Fibroblast of skin of abdomen (primary cell): ENCODE measurements at regions not wholly inside any gene's neighbourhood (a gene's known extent, or its start where the extent isn't known, plus 50 kb on each side); places are given as distances from the start of the nearest gene placed in this dataset.
"Not testable (repeated sequence)": the region's sequence is repeated elsewhere in the genome, so short reads cannot be mapped to it uniquely, and the experiment has no call there.

ENCODE experiments used
- DNase-seq: peaks from one replicate; pipeline ENCODE4 v3.0.0-alpha.2; 2013

DNA sequence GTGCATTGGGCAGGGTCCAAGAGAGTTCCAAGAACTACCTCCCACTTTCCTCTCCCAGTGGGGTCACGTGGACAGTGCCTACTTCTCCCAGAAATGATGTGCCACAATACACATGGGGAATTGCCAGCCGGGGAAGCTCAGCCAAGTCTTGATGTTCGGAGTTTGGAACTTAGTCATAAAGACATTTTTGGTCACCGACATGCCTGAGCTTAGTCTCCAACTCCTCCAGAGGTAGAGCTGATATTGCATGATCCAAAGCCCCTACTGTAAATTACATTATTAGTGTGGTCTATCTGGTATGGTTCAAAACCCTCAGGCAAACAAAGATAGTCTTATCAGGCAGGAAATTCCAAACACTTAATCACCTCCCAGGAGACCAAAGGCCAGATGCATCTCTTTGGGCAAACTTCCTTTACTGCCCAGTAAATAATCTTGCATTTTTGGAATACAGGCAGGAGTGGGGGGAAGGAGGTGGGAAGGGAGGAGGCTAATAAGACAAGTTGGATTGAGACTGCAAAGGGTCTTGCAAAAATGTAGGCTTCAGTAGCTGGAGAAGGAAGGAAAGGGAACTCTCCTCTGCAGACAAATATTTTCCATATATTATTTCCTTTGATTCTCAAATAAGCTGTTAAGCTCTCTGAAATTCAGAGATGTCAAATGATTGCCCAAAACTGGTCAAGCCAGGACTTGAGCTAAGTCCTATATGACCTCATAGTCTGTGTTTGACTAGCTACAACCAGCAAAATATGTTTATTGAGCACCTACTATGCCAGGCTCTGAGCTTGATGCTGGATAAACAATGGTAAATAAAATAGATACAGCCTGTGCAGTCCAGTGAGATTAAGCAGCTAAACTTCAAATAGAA lies 99.4 kb downstream of the DRD1 start:
- peak; percentile 46 for DNase-seq

DNA sequence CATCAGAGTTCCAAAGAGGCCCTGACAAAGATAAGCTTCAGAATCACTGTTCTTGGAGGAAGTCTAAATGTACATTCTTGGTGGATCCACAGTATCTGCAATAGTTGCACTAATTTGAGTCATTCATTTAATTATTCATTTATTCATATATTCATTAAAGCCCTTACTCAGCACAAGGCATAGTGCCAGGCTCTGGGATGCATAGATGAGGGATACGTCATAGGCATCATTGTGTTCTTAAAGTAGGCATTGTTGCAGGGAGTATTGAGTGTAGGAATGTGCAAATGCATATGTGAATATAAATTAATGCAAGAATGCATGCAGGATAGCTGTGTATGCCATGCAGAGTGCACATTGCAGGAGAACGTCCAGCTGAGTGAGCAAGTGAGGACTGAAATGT lies 100.7 kb downstream of the DRD1 start:
- DNase-seq: peak; percentile 16

GRCh38 chr5:175340180-175340579 lies 103.8 kb downstream of the DRD1 start:
- no peak for DNase-seq

DNA sequence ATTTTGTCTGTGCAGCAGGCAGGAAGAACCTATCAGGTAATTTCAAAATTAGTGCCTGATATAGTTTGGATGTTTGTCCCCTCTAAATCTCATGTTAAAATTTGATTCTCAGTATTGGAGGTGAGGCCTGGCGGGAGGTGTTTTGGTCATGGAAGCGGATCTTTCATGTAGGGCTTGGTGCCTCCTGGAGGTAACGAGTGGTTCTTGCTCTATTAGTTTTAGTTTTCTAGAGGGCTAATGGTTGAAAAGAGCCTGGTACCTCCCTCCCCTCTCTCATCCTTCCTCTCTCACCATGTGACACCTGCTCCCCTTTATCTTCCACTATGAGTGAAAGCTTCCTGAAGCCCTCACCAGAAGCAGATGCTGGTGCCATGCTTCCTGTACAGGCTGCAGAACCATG lies 106.3 kb downstream of the DRD1 start:
- no peak for DNase-seq

DNA sequence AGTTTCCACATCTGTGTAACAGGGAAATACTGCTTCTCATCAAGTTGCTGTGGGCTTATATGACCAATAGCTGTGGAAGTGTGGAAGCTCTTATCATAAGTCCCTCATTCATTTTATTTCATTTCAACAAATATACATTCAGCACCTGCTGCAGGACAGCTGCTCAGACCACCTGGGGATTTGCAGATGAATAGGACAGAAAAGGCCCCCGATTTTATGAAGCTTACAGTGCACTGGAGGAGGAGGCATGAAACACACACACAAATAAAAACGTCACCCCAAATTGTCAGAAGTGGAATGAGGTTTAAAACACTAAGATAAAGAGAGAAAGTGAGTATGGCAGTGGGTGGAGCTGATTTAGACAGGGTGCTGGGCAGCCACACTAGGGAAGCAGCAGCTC lies 107.2 kb downstream of the DRD1 start:
- no peak for DNase-seq

DNA sequence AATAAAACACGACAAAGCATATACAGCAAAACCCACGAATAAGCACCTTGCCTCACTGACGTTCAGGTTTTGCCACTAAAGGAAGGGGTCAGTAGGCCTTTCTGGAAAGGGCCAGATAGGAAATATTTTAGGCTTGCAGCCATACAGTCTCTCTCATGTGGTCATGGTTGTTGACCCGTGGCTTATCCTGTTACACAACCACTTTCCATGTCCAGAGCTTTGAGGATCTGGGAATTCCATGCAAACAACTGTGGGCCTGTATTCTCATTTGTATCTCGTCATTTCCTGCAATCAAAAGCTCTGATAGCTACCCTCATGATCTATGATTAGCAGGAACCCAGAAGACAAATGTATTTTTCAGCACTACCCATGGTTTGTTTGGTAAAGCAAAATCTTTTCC lies 108.3 kb downstream of the DRD1 start:
- no peak for DNase-seq

DNA sequence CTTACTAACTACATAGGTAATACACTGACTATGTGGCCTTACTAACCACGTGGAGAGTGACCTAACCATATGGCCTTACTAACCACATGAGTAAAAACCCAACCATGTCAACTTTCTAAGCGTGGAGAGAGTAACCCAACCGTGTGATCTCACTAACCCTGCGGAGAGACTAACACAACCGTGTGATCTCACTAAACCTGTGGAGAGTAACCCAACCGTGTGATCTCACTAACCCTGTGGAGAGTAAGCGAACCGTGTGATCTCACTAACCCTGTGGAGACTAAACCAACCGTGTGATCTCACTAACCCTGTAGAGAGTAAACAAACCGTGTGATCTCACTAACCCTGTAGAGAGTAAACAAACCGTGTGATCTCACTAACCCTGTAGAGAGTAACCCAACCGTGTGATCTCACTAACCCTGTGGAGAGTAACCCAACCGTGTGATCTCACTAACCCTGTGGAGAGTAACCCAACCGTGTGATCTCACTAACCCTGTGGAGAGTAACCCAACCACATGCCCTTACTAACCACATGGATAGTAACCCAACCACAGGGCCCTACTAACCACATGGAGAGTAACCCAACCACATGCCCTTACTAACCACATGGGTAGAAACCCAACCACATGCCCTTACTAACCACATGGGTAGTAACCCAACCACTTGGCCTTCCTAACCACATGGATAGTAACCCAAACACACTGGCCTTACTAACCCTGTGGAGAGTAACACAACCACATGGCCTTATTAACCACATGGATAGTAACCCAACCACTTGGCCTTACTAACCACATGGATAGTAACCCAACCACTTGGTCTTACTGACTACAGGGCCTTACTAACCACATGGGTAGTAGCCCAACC lies 112.6 kb downstream of the DRD1 start:
- not testable (repeated sequence) for DNase-seq

GRCh38 chr5:175329976-175330375 lies 114.0 kb downstream of the DRD1 start:
- DNase-seq: no peak

- no peak for DNase-seq
These were observed 115.3 kb downstream of the DRD1 start for GRCh38 chr5:175328687-175329086.

DNA sequence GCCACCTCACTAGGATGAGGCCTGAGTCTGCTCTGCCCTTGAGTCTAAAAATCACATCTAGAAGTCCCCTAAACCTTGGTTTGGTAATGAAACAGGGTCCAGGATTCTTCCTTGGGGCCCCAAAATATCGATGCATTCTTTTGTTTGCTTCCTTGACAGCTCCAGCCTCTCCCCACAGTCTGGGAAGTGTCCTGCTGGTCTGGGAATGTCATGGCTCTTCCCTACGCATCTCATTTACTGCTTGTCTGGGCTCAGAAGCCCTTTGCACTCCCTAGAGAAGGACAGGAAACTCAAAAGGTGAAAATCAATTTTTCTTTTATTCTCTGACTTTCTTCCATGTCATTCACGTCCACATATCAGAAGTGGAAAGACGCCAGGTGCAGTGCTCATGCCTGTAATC lies 115.8 kb downstream of the DRD1 start:
- DNase-seq: no peak

- DNase-seq: peak; percentile 5
These were observed 118.3 kb downstream of the DRD1 start for GRCh38 chr5:175325681-175326080.

DNA sequence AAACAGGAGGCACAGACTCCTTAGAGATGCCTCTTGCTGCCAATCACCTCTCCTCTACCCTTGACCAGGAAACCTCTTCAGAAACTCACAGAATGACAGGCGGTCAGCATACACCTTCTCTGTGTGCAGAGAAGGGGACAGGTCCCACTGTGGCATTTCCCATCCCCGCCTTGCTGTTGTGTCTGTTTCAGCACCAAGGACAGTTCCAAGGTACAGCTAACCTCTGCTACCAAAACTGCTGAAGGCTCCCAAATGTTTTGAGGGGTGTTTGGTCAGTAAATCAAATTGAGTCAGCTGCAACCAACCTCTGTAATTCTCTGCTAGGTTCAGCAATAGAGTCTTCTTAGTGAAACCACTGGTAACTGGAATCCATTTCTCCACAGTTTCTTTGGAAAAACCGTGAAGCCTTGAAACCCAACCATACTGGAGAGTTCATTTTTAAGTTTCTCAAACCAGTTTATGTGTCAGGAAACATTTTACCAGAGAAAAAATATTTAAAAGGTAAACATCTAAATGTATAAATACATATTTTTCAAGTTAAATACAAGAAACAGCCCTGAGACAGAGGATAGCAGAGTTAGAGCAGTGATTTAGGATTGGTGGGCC lies 122.0 kb downstream of the DRD1 start:
- DNase-seq: peak; percentile 17

DNA sequence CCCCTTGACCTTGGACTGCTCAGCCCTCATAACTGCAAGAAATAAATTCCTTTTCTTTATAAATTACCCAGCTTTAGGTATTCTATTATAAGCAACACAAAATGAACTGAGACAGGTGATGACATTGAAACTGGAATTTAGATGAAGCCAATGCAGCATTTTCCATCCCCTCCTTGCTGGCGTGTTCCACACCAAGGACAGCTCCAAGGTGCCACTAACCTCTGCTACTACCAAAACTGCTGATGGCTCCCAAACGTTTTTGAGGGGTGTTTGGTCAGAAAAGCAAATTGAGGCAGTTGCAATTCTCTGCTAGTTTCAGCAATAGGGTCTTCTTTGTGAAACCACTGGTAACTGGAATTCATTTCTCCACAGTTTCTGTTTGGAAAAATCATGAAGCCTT lies 124.8 kb downstream of the DRD1 start:
- no peak for DNase-seq

DNA sequence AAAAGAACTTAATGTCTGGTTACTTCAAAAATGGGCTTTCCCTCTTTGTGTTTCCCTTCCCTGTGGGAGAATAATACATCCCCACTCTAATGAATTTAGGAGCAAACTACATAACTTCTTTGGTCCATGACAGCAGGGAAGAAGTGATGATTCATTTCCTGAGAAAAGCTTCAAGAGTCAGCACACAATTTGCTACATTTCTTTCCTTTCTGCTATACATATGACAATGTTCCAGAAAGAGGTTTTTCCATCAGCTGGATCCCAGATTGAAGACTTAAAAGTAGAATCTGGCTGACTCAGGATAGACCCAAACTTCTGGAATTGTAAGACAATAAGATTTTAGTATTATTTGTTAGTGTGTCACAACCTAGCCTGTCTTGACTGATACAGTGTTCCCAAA lies 126.1 kb downstream of the DRD1 start:
- no peak for DNase-seq

- no peak for DNase-seq
These were observed 134.7 kb downstream of the DRD1 start for GRCh38 chr5:175309218-175309810.

DNA sequence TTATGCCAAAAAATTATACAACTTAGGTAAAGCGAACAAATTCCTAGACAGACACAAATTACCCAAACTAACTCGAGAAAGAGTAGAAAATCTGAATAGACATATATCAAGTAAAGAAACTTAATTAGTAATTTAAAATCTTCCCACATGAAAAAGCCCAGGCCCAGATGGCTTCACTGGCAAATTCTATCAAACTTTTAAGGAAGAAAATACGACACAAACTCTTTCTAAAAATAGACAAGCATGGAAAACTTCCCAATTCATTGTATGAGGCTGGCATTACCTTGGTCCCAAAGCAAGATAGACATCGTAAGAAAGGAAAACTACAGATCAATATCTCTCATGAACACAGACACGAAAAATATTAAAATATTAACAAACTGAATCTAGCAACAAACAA lies 135.3 kb downstream of the DRD1 start:
- DNase-seq: no peak

DNA sequence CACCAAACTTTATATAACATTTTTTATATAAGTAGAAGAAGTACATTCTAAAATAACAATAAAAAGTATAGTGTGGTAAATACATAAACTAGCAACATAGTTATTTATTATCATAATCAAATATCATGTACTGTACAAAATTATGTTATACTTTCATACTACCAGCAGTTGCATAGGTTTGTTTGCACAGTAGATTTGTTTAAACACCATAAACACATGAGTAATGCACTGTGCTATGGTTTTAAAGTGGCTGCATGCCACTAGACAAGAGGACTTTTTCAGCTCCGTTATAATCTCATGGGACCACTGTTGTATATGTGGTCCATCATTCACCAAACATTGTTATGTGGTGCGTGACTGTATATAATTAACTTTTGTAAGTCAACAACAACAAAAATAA lies 137.6 kb downstream of the DRD1 start:
- DNase-seq: no peak

DNA sequence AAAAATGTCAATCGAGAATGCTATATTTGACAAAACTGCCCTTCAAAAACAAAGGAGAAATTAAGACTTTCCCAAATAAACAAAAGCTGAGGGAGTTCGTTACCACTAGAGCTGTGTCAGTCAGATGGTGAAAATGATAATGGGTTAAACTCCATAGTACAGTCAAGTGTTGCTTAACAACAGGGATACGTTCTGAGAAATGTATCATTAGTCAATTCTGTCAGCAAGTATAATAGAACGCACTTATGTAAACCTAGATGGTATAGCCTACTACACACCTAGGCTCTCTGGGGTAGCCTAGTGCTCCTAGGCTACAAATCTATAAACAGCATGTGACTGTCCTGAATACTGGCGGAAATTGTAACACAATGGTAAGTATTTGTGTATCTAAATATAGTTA lies 138.7 kb downstream of the DRD1 start:
- DNase-seq: no peak

DNA sequence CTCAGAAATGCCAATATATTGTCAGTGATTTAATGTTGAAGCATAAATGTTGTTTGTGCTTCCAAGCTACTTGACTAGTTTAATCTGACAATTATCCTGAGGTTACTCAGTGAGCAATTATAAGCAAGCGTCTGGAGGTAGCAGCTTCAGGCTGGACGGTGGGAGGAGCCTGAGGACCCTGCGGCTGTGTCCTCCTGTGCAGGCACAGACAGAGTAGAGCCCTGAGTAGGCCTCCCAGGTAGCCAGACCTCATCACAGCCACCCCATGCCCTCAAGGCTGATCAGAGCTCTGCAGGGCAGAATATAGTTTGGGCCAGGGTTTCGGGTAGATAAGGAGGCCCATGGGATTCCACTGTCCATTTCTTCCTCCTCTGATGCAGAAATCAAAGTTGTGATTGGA lies 153.6 kb downstream of the DRD1 start:
- DNase-seq: no peak

GRCh38 chr5:175288048-175288621 lies 155.8 kb downstream of the DRD1 start:
- DNase-seq: peak; percentile 85

- no peak for DNase-seq
These were observed 157.0 kb downstream of the DRD1 start for GRCh38 chr5:175286981-175287380.

- peak; percentile 83 for DNase-seq
These were observed 158.7 kb downstream of the DRD1 start for GRCh38 chr5:175285261-175285660.

GRCh38 chr5:175284806-175285205 lies 159.2 kb downstream of the DRD1 start:
- DNase-seq: no peak
